ENCODE measurements at regions not wholly inside any gene's neighbourhood (a gene's known extent, or its start where the extent isn't known, plus 50 kb on each side); places are given as distances from the start of the nearest gene placed in this dataset.

GRCh38 chr11:98600786-98601773 is 419.7 kb upstream of the CNTN5 start:
- H3K36me3 ChIP-seq (ENCODE audit: low read length): no peaks in the 10 kb centered on the region
- no peaks in the 10 kb centered on the region for H3K79me2 ChIP-seq (ENCODE audit: insufficient read depth, low read length)
- no peak overlapping the region for H2AFZ ChIP-seq (ENCODE audit: low read depth, low read length, severe bottlenecking)
- TF ChIP-seq CTCF (IDR thresholded peaks at IDR 0.05; ENCODE audit: insufficient read depth, low read length, poor library complexity, severe bottlenecking) (no peak), EZH2phosphoT487 (conservative IDR thresholded peaks at IDR 0.05; ENCODE audit: low read length) (no peak)
- H3K4me3 ChIP-seq (ENCODE audit: insufficient read depth, low read length, poor library complexity, severe bottlenecking): no peak overlapping the region
- no peaks in the 10 kb centered on the region for H4K20me1 ChIP-seq (ENCODE audit: low read depth, low read length)
- no peaks in the 10 kb centered on the region for H3F3A ChIP-seq (ENCODE audit: insufficient read depth)
- no peak overlapping the region for H3K27ac ChIP-seq (ENCODE audit: low read depth, low read length)
- H3K9me3 ChIP-seq (ENCODE audit: insufficient read depth, low read length): no peaks in the 10 kb centered on the region
- no peak overlapping the region for H3K4me2 ChIP-seq (ENCODE audit: low read depth, low read length, poor library complexity, severe bottlenecking)
- H3K27me3 ChIP-seq (ENCODE audit: low read length): no peaks in the 10 kb centered on the region
- H3K9me2 ChIP-seq (replicated peaks; ENCODE audit: insufficient read depth, low read length): no peaks in the 10 kb centered on the region
- H3K9ac ChIP-seq (ENCODE audit: low read length): no peak overlapping the region

GRCh38 chr11:98616098-98616655 is 404.6 kb upstream of the CNTN5 start:
- H3K27me3 ChIP-seq (ENCODE audit: low read length): no peaks in the 10 kb centered on the region
- TF ChIP-seq CTCF (IDR thresholded peaks at IDR 0.05; ENCODE audit: insufficient read depth, low read length, poor library complexity, severe bottlenecking): no peak
- TF ChIP-seq EZH2phosphoT487 (conservative IDR thresholded peaks at IDR 0.05; ENCODE audit: low read length): no peak
- H3K9me3 ChIP-seq (ENCODE audit: insufficient read depth, low read length): no peaks in the 10 kb centered on the region
- no peaks in the 10 kb centered on the region for H3K36me3 ChIP-seq (ENCODE audit: low read length)
- H3F3A ChIP-seq (ENCODE audit: insufficient read depth): no peaks in the 10 kb centered on the region
- no peak overlapping the region for H3K27ac ChIP-seq (ENCODE audit: low read depth, low read length)
- H4K20me1 ChIP-seq (ENCODE audit: low read depth, low read length): no peaks in the 10 kb centered on the region
- no peak overlapping the region for H2AFZ ChIP-seq (ENCODE audit: low read depth, low read length, severe bottlenecking)
- H3K4me2 ChIP-seq (ENCODE audit: low read depth, low read length, poor library complexity, severe bottlenecking): no peak overlapping the region
- no peak overlapping the region for H3K4me3 ChIP-seq (ENCODE audit: insufficient read depth, low read length, poor library complexity, severe bottlenecking)
- no peaks in the 10 kb centered on the region for H3K79me2 ChIP-seq (ENCODE audit: insufficient read depth, low read length)
- H3K9ac ChIP-seq (ENCODE audit: low read length): no peak overlapping the region
- H3K9me2 ChIP-seq (replicated peaks; ENCODE audit: insufficient read depth, low read length): no peaks in the 10 kb centered on the region

- no peaks in the 10 kb centered on the region for H3K9me2 ChIP-seq (replicated peaks; ENCODE audit: insufficient read depth, low read length)
- H3K4me3 ChIP-seq (ENCODE audit: insufficient read depth, low read length, poor library complexity, severe bottlenecking): no peak overlapping the region
- no peaks in the 10 kb centered on the region for H4K20me1 ChIP-seq (ENCODE audit: low read depth, low read length)
- no peaks in the 10 kb centered on the region for H3K9me3 ChIP-seq (ENCODE audit: insufficient read depth, low read length)
- H2AFZ ChIP-seq (ENCODE audit: low read depth, low read length, severe bottlenecking): no peak overlapping the region
- no peaks in the 10 kb centered on the region for H3K27me3 ChIP-seq (ENCODE audit: low read length)
- H3K9ac ChIP-seq (ENCODE audit: low read length): no peak overlapping the region
- H3K4me2 ChIP-seq (ENCODE audit: low read depth, low read length, poor library complexity, severe bottlenecking): no peak overlapping the region
- no peak overlapping the region for H3K27ac ChIP-seq (ENCODE audit: low read depth, low read length)
- TF ChIP-seq CTCF (IDR thresholded peaks at IDR 0.05; ENCODE audit: insufficient read depth, low read length, poor library complexity, severe bottlenecking): no peak
- TF ChIP-seq EZH2phosphoT487 (conservative IDR thresholded peaks at IDR 0.05; ENCODE audit: low read length): no peak
- no peaks in the 10 kb centered on the region for H3F3A ChIP-seq (ENCODE audit: insufficient read depth)
- no peaks in the 10 kb centered on the region for H3K79me2 ChIP-seq (ENCODE audit: insufficient read depth, low read length)
- H3K36me3 ChIP-seq (ENCODE audit: low read length): no peaks in the 10 kb centered on the region
These were observed 399.0 kb upstream of the CNTN5 start for GRCh38 chr11:98621767-98622166.
